Loucy (cell line): ENCODE measurements at regions not wholly inside any gene's neighbourhood (a gene's known extent, or its start where the extent isn't known, plus 50 kb on each side); places are given as distances from the start of the nearest gene placed in this dataset.
"Not testable (repeated sequence)": the region's sequence is repeated elsewhere in the genome, so short reads cannot be mapped to it uniquely, and the experiment has no call there.

Source experiments
- H2AFZ ChIP-seq: fragments of 200-600 bp; sonication (generic); 2 replicates; pipeline ENCODE4 v1.6.0; 2016; ENCODE audit warnings: antibody characterized with exemption, mild to moderate bottlenecking, low read length, moderate library complexity
- H3F3A ChIP-seq: fragments of 200-600 bp; 2 replicates; pipeline ENCODE4 v1.6.0; 2016; ENCODE audit warnings: antibody characterized with exemption, low read depth, mild to moderate bottlenecking
- H3K27me3 ChIP-seq: fragments of 200-600 bp; sonication (generic); 2 replicates; pipeline ENCODE4 v1.6.1; 2014; ENCODE audit warnings: low read length, mild to moderate bottlenecking; ENCODE audit not compliant: insufficient read depth, poor library complexity, severe bottlenecking
- H3K36me3 ChIP-seq: fragments of 200-600 bp; sonication (generic); 2 replicates; pipeline ENCODE4 v1.6.1; 2016; ENCODE audit warnings: low read length; ENCODE audit not compliant: insufficient read depth
- H3K4me1 ChIP-seq: fragments of 200-600 bp; sonication (generic); 2 replicates; pipeline ENCODE4 v1.5.1; 2014; ENCODE audit warnings: low read length, mild to moderate bottlenecking; ENCODE audit not compliant: insufficient read depth, poor library complexity, severe bottlenecking
- H3K4me2 ChIP-seq: fragments of 200-600 bp; sonication (generic); 2 replicates; pipeline ENCODE4 v1.6.0; 2014; ENCODE audit warnings: antibody characterized with exemption, low read length, low read depth, mild to moderate bottlenecking; ENCODE audit not compliant: poor library complexity, severe bottlenecking
- H3K4me3 ChIP-seq: fragments of 200-600 bp; sonication (generic); 2 replicates; pipeline ENCODE4 v1.5.1; 2014; ENCODE audit warnings: low read length, mild to moderate bottlenecking, mixed read lengths; ENCODE audit not compliant: poor library complexity, severe bottlenecking
- H3K79me2 ChIP-seq: fragments of 200-600 bp; sonication (generic); 2 replicates; pipeline ENCODE4 v1.6.1; 2014; ENCODE audit warnings: low read length; ENCODE audit not compliant: insufficient read depth
- H3K9ac ChIP-seq: fragments of 200-600 bp; sonication (generic); 2 replicates; pipeline ENCODE4 v1.6.0; 2014; ENCODE audit warnings: mild to moderate bottlenecking, low read depth, low read length, moderate library complexity; ENCODE audit not compliant: poor library complexity, severe bottlenecking
- H3K9me2 ChIP-seq: fragments of 200-600 bp; sonication (generic); replicated peaks from 2 replicates; pipeline ENCODE4 v1.6.1; 2016; ENCODE audit warnings: low read depth, low read length, mixed read lengths
- H3K9me3 ChIP-seq: fragments of 200-600 bp; sonication (generic); 2 replicates; pipeline ENCODE4 v1.6.1; 2014; ENCODE audit warnings: mild to moderate bottlenecking, antibody characterized with exemption, low read length, low read depth; ENCODE audit not compliant: insufficient read depth
- H4K20me1 ChIP-seq: fragments of 200-600 bp; sonication (generic); 2 replicates; pipeline ENCODE4 v1.6.0; 2014; ENCODE audit warnings: antibody characterized with exemption, low read length, mild to moderate bottlenecking; ENCODE audit not compliant: insufficient read depth, poor library complexity, severe bottlenecking
- CTCF ChIP-seq: fragments of 200-600 bp; sonication (generic); conservative IDR thresholded peaks from 2 replicates; pipeline ENCODE4 v1.5.1; 2014; ENCODE audit warnings: mild to moderate bottlenecking, antibody characterized with exemption, low read length
- EZH2phosphoT487 ChIP-seq: fragments of 200-600 bp; IDR thresholded peaks from 2 replicates; pipeline ENCODE4 v1.6.1; 2018; ENCODE audit warnings: antibody characterized with exemption, mild to moderate bottlenecking, moderate library complexity, borderline replicate concordance

- TF ChIP-seq EZH2phosphoT487 (no peak), CTCF (no peak)
- H3K9ac ChIP-seq = no peak overlapping the region
- H3K9me2 ChIP-seq = no peaks in the 10 kb centered on the region
- H4K20me1 ChIP-seq = no peaks in the 10 kb centered on the region
- H3K79me2 ChIP-seq = no peaks in the 10 kb centered on the region
- H3K4me3 ChIP-seq = no peak overlapping the region
- H3K4me2 ChIP-seq = no peak overlapping the region
- H3K4me1 ChIP-seq = no peaks in the 10 kb centered on the region
- H2AFZ ChIP-seq = no peak overlapping the region
- no peaks in the 10 kb centered on the region for H3K36me3 ChIP-seq
- no peaks in the 10 kb centered on the region for H3F3A ChIP-seq
- H3K9me3 ChIP-seq = no peaks in the 10 kb centered on the region
- H3K27me3 ChIP-seq = no peaks in the 10 kb centered on the region
Measured at GRCh38 chr7:114334989-114335388, 79.6 kb upstream of the FOXP2 start.

- H3K27me3 ChIP-seq, H3K9ac ChIP-seq, H3K79me2 ChIP-seq, H3F3A ChIP-seq, H3K36me3 ChIP-seq, H3K9me3 ChIP-seq, H3K4me3 ChIP-seq, H3K9me2 ChIP-seq, H3K4me2 ChIP-seq, H3K4me1 ChIP-seq, H2AFZ ChIP-seq, H4K20me1 ChIP-seq: not testable (repeated sequence)
Measured at GRCh38 chr7:114329458-114329857, 85.2 kb upstream of the FOXP2 start.

GRCh38 chr7:114317450-114318098, 97.0 kb upstream of the FOXP2 start:
- Histone ChIP-seq H3K9me3 (no peaks in the 10 kb centered on the region), H3K4me2 (no peak overlapping the region), H3K36me3 (no peaks in the 10 kb centered on the region), H3K9ac (no peak overlapping the region), H3K4me3 (no peak overlapping the region), H2AFZ (no peak overlapping the region), H3K9me2 (0 out of 2 replicates have a peak, but pooled peaks cover 3% of the 10 kb centered on the region), H3F3A (no peaks in the 10 kb centered on the region), H4K20me1 (no peaks in the 10 kb centered on the region), H3K27me3 (no peaks in the 10 kb centered on the region), H3K79me2 (no peaks in the 10 kb centered on the region), H3K4me1 (no peaks in the 10 kb centered on the region)
- TF ChIP-seq EZH2phosphoT487 (no peak), CTCF (no peak)

- H3K4me1 ChIP-seq = peaks cover 5% of the 10 kb centered on the region
- no peak overlapping the region for H3K4me2 ChIP-seq
- TF ChIP-seq CTCF (no peak), EZH2phosphoT487 (no peak)
- H3K9ac ChIP-seq = no peak overlapping the region
- no peaks in the 10 kb centered on the region for H3K9me3 ChIP-seq
- 0 out of 2 replicates have a peak, but pooled peaks cover 3% of the 10 kb centered on the region for H3K9me2 ChIP-seq
- H3K27me3 ChIP-seq = no peaks in the 10 kb centered on the region
- H2AFZ ChIP-seq = no peak overlapping the region
- H3K79me2 ChIP-seq = no peaks in the 10 kb centered on the region
- H3K4me3 ChIP-seq = no peak overlapping the region
- no peaks in the 10 kb centered on the region for H4K20me1 ChIP-seq
- no peaks in the 10 kb centered on the region for H3K36me3 ChIP-seq
- H3F3A ChIP-seq = no peaks in the 10 kb centered on the region
Measured at GRCh38 chr7:114312649-114313048, 102.0 kb upstream of the FOXP2 start.
